ENCODE measurements at regions not wholly inside any gene's neighbourhood (a gene's known extent, or its start where the extent isn't known, plus 50 kb on each side); places are given as distances from the start of the nearest gene placed in this dataset.

DNA sequence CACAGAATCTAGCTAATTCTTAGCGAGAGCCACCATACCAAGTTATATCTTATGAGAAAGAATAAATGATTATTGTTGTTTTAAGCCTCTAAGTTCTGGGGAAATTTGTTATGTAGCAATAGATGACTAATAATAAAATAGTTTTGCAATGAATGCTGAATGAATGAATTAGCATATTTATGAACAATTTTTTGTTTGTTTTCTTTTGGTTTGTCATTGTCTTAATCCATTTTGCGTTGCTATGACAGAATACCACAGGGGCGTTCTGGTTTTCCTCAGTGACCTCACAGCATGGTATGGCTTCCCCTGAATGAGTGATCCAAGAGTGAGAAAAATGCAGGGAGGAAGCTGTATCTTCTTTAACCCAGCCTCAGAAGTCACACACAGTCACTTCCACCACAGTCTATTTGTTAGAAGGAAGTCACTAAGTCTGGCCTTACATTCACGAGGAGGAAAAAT lies 53.8 kb upstream of the HPDL start:
- TF ChIP-seq, protein P1, sequence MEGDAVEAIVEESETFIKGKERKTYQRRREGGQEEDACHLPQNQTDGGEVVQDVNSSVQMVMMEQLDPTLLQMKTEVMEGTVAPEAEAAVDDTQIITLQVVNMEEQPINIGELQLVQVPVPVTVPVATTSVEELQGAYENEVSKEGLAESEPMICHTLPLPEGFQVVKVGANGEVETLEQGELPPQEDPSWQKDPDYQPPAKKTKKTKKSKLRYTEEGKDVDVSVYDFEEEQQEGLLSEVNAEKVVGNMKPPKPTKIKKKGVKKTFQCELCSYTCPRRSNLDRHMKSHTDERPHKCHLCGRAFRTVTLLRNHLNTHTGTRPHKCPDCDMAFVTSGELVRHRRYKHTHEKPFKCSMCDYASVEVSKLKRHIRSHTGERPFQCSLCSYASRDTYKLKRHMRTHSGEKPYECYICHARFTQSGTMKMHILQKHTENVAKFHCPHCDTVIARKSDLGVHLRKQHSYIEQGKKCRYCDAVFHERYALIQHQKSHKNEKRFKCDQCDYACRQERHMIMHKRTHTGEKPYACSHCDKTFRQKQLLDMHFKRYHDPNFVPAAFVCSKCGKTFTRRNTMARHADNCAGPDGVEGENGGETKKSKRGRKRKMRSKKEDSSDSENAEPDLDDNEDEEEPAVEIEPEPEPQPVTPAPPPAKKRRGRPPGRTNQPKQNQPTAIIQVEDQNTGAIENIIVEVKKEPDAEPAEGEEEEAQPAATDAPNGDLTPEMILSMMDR (IDR thresholded peaks at IDR 0.05), result no peak
- ATAC-seq (ENCODE audit: low FRiP score), result no peak
- DNase-seq (ENCODE audit: low spot score), result no peak

DNA sequence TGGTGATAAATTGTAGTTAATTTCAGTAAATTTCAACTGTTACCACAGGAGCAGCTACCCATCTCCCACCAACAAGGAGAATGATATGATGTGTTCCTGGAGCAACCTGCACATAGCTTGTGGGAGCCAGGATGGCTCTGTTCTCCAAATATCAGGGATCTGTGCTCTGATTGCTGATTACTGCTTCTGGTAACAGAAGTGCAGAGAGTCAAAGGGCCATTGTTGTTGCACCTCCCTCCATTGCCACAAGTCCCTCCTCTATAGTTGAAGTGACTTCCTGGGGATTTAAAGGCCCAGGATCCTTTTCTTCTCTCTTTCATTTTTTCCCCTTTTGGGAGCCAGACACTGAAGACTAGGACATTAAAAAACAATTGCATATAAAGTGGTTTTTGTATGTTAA lies 51.6 kb upstream of the HPDL start:
- TF ChIP-seq, protein P1 (IDR thresholded peaks at IDR 0.05), result no peak
- DNase-seq (ENCODE audit: low spot score), result no peak
- ATAC-seq (ENCODE audit: low FRiP score), result no peak

Data from omental fat pad (tissue), 3 donors.